ENCODE measurements at regions not wholly inside any gene's neighbourhood (a gene's known extent, or its start where the extent isn't known, plus 50 kb on each side); places are given as distances from the start of the nearest gene placed in this dataset.
A peak's percentile ranks its signal among the peaks of the same experiment; 100 is the strongest.

GRCh38 chr1:94715321-94715720, 104.8 kb upstream of the SLC44A3 start:
- TF ChIP-seq CTCF (IDR thresholded peaks at IDR 0.05; ENCODE audit: low read depth, low read length): no peak

GRCh38 chr1:94714552-94714951, 105.6 kb upstream of the SLC44A3 start:
- DNase-seq (ENCODE audit: extremely low read depth, low read depth): no peak
- TF ChIP-seq CTCF (IDR thresholded peaks at IDR 0.05; ENCODE audit: low read depth, low read length): no peak

More at GRCh38 chr1:94715321-94715720, 104.8 kb upstream of the SLC44A3 start:
- no peak for DNase-seq (ENCODE audit: extremely low read depth, low read depth)

GRCh38 chr1:94714152-94714551, 106.0 kb upstream of the SLC44A3 start:
- TF ChIP-seq CTCF (IDR thresholded peaks at IDR 0.05; ENCODE audit: low read depth, low read length): no peak
- no peak for DNase-seq (ENCODE audit: extremely low read depth, low read depth)

GRCh38 chr1:94713472-94714141, 106.5 kb upstream of the SLC44A3 start:
- DNase-seq (ENCODE audit: extremely low read depth, low read depth): peak; percentile 90
- no peak for TF ChIP-seq CTCF (IDR thresholded peaks at IDR 0.05; ENCODE audit: low read depth, low read length)

GRCh38 chr1:94709891-94710581, 110.1 kb upstream of the SLC44A3 start:
- no peak for DNase-seq (ENCODE audit: extremely low read depth, low read depth)
- TF ChIP-seq CTCF (IDR thresholded peaks at IDR 0.05; ENCODE audit: low read depth, low read length): no peak

- no peak for TF ChIP-seq CTCF (IDR thresholded peaks at IDR 0.05; ENCODE audit: low read depth, low read length)
- DNase-seq (ENCODE audit: extremely low read depth, low read depth): no peak
These were observed 111.3 kb upstream of the SLC44A3 start for GRCh38 chr1:94708811-94709210.

- no peak for TF ChIP-seq CTCF (IDR thresholded peaks at IDR 0.05; ENCODE audit: low read depth, low read length)
- DNase-seq (ENCODE audit: extremely low read depth, low read depth): no peak
These were observed 111.9 kb upstream of the SLC44A3 start for GRCh38 chr1:94708299-94708685.

Data from AG09319 (cell line).